NCI-H510A treated with DMSO at 0.1 percent for 48 hours (cell line): ENCODE measurements at regions not wholly inside any gene's neighbourhood (a gene's known extent, or its start where the extent isn't known, plus 50 kb on each side); places are given as distances from the start of the nearest gene placed in this dataset.

Experiments used
- DNase-seq: peaks from one replicate; lab custom pipeline; 2025; lab: John Stamatoyannopoulos, UW

DNA sequence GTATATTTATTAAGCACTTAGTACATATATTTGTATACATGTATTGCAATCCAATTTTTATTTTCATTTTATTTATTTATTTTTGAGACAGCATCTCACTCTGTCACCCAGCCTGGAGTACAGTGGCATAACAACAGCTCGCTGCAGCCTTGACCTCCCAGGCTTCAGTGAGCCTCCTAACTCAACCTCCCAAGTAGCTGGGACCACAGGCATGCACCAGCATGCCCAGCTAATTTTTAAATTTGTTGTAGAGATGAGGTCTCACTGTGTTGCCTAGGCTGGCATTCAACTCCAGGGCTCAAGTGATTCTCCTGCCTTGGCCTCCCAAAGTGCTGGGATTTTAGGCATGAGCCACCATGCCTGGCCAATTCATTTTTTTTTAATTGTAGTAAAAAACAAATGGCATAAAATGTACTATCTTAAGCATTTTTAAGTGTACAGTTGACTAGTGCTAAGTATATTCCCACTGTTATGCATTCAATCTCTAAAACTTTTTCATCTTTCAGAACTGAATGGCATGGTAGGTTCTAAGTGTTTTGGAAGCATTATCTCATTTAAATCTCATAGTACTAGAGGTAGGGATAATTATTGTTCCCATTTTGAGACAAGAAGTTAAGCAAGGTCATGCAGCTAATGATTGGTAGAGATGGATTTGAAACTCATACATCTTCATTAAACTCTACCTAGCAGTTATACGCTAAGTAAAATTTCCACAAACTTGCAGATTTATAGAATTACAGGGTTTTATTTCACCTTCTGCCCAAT lies 264.0 kb upstream of the NFE2L3 start:
- no peak for DNase-seq

DNA sequence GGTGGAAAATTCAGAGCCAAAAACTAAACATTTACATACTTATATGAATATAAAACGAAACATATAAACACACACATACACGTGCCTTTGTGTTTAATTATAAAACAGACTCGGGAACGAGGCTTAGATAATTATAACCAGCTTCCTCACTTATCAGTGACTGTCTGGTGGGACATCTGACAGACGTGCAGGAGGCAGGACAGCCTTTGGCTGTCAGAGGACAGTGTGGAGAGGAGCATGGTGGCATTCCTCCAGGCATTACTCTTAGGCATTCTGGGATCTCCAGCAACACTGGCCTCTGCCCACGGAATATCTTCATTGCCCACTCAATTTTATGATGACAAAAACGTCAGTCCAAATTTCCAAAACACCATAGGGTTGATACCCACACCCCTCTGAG lies 262.2 kb upstream of the NFE2L3 start:
- DNase-seq: no peak

DNA sequence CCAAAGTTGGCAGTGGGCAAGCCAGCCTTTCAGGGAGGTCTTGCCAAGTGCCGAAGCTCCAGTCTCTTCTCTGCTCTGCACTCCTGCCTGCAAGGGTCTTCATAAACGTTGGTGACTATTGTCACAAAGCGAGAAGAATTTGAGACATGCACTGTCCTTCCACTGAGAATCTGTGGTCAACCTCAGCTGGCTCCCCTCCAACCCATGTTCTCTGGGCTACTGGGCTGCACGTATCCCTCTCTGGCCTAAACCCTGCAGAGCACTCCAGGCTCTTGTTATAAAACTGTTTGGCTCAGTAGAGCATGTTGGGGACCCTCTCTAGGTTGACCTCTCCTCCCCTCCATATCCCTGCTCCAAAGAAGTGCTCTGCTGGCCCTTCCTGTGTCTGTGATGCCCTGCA lies 260.4 kb upstream of the NFE2L3 start:
- DNase-seq: no peak

DNA sequence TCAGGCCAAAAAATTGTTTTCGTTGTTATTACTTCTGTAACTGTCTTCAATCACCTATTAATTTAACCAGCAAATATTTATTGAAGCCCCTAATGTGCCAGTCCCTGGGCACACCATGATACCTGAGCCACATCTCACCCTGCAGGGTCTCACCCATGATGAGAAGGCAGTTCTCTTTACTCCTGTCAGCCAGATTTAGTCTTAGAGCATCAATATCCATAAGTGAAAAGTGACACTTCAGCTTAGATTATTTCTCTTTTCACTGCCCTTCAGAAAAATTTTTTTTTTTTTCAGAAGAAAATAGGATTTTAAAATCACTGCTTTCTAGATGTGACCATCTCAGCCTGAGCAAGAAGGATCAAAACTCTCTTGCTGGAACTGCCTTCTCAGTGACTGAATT lies 258.6 kb upstream of the NFE2L3 start:
- no peak for DNase-seq

DNA sequence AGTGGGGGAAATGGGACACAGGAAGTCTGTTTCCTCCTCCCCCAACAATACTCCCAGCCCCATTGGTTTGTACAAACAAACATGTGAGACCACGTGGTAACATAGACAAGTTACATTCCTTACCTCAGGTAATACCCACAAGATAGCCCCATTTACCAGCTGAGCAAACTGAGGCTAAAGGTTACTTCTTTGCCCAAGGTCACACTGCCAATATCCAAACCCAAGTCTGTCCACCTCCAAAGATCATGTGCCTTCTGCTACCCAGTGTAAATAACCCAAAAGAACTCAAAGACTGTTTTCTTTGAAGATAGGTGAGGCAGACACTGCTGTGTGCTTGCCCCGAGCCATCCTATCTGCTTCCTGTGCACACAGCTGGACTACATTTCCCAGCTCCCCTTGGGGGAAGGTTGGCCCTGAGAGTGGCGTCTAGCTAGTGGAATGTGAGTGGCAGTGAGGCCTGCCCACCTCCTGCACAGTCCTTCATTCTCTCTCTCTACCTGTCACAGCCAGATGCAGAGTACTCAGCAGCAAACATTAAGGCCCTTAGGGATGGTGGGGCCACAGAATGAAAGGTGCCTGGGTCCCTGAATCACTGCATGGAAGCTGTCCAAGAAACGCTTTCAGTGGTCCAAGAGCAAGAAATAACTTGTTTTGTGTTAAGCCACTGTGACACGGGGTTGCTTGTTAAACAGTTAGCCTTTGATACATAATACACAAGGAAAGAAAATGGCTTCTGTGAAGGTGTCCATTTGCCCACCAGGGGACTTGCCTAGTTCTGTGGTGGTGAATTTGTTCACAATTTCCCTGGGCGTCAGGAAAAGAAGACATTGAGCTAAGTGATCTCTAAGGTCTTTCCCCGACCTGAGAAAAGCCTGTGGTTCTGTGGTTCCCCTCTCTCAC lies 257.7 kb upstream of the NFE2L3 start:
- peak; percentile 39 for DNase-seq

DNA sequence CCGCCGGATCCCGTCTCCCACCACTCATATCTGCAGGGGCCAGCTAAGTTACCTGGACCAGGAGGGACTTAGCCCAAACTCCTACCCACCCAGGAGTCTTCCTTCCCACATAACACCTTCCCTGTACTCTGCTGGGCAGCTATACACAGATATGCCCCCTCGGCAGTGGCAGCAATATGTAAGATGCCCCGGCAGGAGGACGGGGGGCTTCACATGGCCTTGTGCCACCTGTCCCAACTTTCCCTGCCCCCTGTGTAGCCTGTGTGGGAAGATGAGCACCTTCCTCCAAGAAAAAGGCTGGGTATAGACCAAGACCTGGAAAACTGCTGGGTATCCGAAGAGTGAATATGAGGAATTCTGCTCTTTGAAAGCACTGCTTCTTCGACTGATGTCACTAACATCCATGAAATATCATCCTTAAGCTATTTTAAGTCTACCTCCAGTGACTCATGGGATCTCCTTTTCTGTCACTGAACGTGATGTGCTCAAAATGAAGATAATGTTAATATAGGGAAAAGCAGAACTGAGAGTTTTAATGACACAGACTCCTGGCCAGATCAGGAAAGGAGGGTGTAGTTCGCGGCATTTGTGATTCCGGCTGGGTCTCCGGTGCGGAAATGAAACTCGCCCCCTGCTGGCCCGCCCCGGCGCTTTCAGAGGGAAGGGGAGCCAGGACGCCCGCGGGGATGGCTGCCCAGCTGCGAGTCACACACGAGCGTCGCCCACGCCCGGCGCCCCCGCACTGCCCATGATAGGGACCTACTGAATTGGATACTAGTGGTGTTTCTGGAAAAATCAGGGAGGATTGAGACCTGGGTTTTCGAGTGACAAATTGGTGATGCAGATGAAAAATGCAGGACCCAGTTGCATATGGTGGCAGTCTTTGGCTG lies 256.9 kb upstream of the NFE2L3 start:
- DNase-seq: peak; percentile 75

DNA sequence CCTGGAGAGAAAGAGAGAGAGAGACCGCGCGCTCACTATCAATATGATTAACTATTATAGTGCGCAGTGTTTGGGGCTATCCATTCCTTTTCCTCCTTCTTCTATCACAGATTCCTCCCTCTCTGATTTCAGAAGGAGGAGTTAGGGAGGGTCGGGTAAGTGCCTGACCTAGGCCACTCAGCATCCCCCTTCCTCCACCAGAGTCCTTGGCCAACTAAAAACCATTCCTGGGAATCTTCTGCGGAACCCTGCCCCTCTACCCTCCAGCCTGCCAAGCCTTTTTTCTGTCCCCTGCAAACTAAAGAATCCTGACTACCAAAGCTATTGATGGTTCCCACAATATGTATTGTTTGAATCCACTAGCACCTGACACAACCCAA lies 256.2 kb upstream of the NFE2L3 start:
- no peak for DNase-seq

DNA sequence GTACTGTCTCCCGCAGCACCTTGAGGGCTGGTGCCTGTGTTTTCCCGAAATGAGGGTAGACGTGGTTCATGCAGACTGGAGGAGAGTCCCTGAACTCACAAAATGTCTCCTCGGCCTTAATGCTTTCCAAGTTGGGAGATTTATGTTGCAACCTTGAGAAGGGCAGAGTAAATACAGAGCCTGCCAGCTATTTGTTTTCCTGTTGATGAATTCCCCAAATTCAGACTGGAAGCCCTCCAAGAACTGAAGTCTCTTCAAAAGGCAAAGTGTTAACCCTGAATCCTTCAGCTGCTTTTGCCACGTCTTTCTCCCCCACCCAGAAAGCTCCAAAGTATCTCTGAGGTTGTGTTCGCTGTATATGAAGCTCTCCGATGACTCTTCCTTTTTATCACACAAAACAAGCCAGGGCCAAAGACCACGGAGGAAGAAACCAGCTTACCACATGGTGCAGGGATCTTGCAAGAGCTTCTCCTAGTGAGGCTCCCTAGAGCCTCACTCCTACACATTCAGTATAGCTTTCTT lies 254.7 kb upstream of the NFE2L3 start:
- DNase-seq: no peak

DNA sequence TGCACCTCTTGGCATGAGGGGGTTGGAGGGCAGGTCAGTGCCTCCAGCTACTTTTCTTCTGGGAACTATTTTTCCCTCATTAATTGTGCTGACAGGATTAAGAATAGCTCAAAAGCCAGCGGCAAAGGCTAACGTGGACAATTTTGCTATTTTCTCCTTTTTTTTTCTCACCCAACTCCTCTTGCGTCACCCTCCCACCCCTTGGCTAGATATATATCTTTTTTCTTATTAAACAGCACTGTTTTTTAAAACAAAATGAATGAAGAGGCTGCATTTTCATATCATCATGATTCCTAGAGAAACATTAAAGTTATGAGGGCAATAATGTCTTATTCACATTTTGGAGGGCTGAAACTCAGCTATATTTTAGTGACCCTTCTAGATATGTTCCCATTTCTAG lies 251.8 kb upstream of the NFE2L3 start:
- no peak for DNase-seq

DNA sequence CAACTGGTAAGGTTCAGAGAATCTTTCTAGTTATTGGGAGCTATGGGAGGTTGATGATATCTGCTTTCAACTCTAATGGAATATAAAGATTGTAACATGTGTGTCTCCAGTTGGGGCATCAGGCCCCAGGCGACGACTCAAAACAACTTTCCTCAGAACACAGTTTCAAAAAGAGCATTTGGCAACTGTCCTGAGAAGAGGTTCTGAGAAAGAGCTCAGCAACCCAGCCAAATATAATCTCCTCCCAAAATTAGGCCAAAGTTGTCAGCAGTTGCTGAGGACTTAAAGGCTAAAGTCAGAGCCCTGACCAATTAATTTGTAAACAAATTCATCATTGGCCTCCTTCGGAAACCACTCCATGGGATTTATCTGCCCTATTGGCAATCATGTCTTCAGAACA lies 251.1 kb upstream of the NFE2L3 start:
- DNase-seq: no peak

DNA sequence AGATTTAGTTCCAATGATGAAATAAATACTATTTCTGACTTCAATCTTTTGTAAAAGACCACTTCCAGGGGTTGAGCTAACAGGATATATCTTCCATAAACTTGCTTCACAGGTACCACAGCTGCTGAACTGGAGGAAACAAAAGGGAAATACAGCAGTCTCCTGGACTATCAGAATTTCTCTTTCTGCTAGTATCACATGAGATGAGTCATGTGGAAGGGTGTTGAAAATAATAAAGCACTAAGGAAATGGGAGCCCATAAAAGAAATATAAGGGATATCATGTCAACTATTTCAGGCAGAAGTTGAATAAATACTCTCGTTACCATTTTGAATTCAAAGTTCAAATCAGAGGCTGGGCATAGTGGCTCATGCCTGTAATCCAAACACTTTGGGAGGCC lies 250.3 kb upstream of the NFE2L3 start:
- DNase-seq: no peak

DNA sequence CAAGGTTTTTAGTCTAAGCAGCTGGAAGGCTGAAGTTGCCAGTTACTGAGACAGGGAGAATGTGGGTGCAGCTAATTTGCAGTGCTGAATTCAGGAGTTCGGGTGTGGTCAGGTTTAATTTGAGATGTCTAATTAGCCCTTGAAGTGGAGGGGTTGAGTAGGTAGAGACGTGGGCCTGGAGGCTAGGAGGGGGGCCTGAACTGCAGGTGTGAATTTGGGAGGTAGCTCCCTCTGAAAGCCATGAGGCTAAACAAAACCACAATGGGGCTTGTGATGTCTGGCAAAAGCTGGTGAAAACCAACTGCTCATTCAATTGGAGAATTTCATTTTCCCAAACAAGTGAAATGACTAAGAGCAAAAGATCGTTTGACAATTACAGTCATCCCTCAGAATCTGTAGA lies 246.0 kb upstream of the NFE2L3 start:
- no peak for DNase-seq

DNA sequence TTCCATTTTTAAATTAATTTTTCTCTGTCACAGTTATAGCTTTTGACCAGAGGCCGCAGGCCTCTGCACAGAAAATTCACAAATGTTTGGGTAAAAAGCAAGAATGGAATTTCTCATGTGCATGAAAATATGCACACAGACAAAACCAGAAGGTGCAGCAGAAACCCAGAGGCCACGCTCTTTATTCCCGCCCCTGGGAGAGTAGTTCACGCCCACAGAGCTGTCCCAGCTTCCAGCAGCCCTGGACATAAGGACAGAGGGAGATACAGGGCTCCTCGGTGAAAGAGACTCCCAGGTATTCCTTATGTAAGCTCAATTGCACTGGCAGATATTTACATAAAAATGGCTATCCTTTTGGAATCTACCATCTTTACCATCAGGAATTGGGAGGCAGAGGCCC lies 245.2 kb upstream of the NFE2L3 start:
- DNase-seq: no peak

DNA sequence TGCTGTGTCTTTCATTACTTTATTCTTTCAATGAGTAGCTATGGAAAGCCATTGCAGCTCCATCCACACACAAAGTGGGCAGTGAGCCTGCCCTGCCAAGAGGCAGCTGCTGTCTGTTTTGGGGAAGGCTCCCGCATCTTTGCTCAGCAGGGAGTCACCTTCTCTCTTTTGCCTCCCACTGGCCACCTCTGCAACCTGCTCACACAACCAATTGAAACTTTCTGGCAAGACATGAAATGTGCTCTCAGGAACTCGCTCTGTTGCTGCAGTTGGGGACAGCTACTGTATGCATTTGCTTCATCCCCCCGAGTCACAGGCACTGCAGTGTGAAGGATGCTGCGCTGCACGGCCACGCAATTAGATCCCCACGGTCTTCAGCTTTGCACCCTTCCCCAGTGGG lies 244.8 kb upstream of the NFE2L3 start:
- DNase-seq: no peak

DNA sequence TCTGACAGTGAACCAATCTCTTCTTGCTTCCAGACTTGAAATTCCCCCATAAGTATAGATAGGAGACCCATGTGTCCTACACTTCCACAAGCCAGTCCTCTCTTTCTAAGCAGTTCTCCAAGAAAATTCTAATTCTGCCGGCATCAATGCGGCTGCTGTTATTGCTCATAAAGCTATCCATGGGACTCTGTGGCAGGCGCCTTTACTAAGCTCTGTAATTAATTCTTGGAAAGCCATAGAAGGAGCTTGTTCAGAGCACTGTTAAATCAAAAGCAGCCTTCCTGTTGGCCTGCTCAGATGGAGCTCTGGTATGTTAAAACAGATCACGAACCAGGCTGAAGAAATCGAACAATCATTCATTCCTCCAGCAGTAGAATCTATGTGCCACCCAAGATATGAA lies 244.3 kb upstream of the NFE2L3 start:
- no peak for DNase-seq

DNA sequence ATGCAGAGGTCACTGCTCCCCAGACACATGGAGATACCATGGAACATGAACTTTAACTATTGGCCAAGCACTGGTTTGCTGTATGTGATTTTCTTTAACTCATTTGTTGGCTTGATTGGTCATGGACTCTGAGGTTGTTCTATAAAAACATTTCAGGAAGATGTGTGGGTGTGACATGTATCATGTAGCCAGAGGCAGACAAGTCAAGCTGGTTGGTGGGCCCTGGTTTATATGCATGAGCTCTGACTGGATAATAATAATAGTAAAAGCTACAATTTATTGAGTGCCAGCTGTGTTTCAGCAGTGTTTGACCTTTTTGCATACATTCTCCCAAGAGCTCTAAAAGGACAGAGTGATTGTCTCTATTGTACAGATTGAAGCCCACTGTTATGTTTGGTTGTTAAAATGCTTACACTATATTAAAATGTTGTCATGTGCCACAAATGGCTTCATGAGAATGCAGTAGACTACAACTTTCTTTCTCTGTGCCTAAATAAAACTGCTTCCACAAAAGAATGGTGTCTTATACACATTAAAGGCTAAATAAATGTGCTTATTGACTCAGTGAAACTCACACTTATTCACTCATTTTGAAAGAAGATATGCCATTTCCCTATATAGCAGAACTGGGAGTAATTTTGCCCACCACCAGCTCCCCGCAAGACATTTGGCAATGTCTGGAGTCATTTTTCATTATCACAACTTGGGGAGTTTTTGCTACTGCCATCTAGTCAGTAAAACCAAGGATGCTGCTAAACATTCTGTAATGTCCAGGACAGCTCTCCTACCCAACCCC lies 243.6 kb upstream of the NFE2L3 start:
- DNase-seq: no peak

DNA sequence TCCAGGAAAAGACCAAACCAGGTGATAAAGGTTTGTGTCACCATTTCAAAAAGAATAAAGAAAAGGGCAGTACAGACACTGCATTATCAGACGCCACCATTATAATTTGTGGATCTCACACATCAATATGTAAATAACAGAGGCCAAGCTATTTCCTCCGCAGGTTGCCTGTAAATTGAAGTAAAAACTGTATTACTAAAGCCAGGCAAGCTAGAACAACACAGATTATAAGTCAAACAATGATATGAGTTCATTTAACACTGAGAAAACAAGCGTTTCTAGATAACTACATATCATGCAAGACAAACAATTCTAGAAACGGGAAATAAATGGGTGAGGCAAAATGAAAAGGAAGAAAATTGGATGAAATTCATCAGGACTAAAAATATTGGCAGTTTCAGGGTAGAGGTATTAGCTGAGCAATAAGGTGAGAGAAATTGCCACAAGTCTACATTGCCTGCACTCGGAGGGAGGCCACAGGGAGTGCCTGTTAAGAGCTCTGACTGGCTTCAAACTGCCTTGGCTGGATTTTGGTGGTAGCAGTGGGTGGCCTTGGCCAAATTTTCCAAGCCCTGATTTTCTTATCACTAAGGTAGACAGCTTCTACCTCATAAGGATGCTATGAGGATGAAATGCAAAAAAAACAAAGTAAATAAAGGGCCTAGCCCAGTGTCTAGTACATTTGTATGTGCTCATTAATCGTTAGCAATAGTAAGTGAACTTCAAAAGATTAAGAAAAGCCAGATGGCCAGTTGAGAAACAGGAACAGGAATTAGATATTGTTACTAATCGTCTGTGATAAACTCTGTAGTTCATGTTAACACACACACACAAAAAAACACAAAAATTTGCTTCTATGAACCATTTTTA lies 240.0 kb upstream of the NFE2L3 start:
- no peak for DNase-seq

DNA sequence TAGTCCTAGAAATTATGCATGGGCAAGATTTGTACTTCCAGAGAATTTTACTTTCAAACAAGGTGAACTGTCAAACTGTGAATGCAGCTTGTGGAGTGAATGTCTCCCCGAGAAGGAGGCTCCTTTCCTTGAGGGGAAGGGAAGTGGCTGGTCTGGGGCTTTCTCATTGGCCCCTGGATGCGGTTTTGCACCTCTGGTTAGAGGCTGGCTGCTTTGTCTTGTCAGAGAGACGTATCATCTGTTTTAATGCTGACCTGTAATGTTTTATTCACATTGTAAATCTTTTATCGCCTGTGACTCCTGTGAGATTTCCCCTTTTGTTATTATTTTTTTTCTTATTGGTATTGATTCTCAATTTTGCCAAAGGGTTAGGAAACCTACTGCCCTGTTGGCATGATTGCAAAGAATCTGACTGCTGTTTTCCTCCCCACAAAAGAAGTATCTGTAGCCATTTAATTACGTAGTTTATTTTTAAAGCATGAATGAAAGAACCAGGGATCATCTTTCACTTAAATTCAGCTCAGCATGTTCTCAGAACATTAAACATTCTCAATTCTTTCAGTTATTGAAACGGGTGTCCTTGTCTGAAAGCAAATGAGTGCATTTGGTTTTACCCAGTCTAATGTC lies 238.3 kb upstream of the NFE2L3 start:
- DNase-seq: peak; percentile 5

DNA sequence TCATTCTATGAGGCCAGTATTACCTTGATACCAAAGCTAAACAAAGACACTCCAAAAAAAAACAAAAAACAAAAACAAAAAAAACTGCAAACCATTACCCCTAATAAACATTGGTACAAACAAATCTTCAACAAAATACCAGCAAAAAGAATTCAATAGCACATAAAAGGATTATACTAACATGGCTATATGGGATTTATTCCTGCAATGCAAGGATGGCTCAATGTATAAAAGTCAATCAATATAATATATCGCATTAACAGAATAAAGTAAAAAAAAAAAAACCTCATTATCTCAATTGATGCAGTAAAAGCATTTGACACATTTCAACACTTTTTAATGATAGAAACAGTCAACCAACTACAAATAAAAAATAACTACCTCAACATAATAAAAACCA lies 233.3 kb upstream of the NFE2L3 start:
- no peak for DNase-seq

DNA sequence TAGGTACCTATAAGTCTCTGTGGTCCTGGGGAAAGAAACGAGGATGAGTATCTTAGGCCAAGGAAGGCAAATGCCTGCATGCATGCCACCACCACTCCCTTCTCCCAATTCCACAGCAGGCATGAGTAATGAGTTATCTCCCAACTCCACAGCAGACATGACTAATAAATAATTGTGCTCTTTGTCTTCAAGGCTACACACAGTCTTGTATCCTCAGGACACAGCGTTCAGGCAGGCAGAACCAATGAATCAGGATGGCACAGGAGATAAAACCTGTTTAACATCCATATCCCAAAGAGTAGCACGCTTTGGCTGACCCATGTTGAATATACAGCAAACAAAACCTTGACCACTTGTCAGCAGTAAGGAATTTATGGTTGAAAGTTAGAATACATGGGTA lies 229.7 kb upstream of the NFE2L3 start:
- DNase-seq: no peak
